HCT116 (cell line): ENCODE measurements at regions not wholly inside any gene's neighbourhood (a gene's known extent, or its start where the extent isn't known, plus 50 kb on each side); places are given as distances from the start of the nearest gene placed in this dataset.

Experiments
- CTCF ChIP-seq, 3 experiments: fragments of 200-600 bp in 1 of 3; sonication (generic) in 1 of 3; IDR thresholded peaks in 2 of 3; conservative IDR thresholded peaks in 1 of 3; 2 replicates each; pipeline ENCODE4 v1.5.1; 2012 to 2017; ENCODE audit warnings: low read depth in 2 of 3, low read length in 2 of 3, antibody characterized with exemption in 1 of 3, borderline replicate concordance in 1 of 3, control low read depth in 1 of 3, mild to moderate bottlenecking in 1 of 3, mixed read lengths in 1 of 3, mixed run types in 1 of 3, moderate library complexity in 1 of 3; ENCODE audit not compliant: insufficient read depth in 1 of 3
- MAX ChIP-seq: IDR thresholded peaks from 2 replicates; pipeline ENCODE4 v1.6.1; 2012
- RAD21 ChIP-seq: IDR thresholded peaks from 2 replicates; pipeline ENCODE4 v1.6.1; 2012; ENCODE audit warnings: low read depth, mild to moderate bottlenecking
- SIN3A ChIP-seq: IDR thresholded peaks from 2 replicates; pipeline ENCODE4 v1.6.1; 2012; ENCODE audit warnings: low read depth
- TCF7L2 ChIP-seq: IDR thresholded peaks from 2 replicates; pipeline ENCODE4 v1.7.0; 2011; ENCODE audit warnings: borderline replicate concordance, inconsistent platforms; ENCODE audit not compliant: insufficient read depth, insufficient read length; ENCODE audit errors: extremely low read depth
- YY1 ChIP-seq: IDR thresholded peaks from 2 replicates; pipeline ENCODE4 v1.6.1; 2011; ENCODE audit warnings: low read length, low read depth, moderate library complexity, mild to moderate bottlenecking; ENCODE audit not compliant: insufficient replicate concordance; ENCODE audit errors: extremely low read depth
- TF ChIP-seq, protein P1 (sequence below): IDR thresholded peaks from 2 replicates; pipeline ENCODE4 v1.6.1; 2011; ENCODE audit warnings: mild to moderate bottlenecking, low read length, moderate library complexity; ENCODE audit not compliant: insufficient replicate concordance; ENCODE audit errors: extremely low read depth

DNA sequence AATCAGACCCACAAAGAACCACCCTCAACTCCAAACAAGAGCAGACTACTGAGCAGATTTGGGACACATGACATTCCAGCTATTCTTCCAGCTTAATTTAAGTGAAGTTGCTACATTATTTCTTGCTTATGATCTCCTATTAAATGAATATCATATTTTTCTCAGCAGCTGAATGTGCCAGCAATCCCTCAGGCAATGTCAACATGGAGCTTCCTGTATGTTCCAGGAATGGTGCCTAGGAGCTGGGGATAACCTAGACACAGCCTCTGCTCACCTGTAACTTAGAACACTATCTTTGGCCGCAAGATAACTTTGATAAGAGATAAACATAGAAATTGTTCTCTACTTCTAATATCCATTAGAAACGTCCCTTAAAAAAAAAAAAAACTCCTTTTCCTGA, 274.4 kb upstream of the RASGEF1B start:
- TF ChIP-seq SIN3A = no peak
- TF ChIP-seq CTCF (IDR thresholded peaks at IDR 0.05 in 2 of 3, conservative IDR thresholded peaks at IDR 0.05 in 1 of 3; ENCODE audit: borderline replicate concordance in 1 of 3, insufficient read depth in 1 of 3, low read depth in 2 of 3, low read length in 2 of 3) = no peak
- TF ChIP-seq, protein P1, sequence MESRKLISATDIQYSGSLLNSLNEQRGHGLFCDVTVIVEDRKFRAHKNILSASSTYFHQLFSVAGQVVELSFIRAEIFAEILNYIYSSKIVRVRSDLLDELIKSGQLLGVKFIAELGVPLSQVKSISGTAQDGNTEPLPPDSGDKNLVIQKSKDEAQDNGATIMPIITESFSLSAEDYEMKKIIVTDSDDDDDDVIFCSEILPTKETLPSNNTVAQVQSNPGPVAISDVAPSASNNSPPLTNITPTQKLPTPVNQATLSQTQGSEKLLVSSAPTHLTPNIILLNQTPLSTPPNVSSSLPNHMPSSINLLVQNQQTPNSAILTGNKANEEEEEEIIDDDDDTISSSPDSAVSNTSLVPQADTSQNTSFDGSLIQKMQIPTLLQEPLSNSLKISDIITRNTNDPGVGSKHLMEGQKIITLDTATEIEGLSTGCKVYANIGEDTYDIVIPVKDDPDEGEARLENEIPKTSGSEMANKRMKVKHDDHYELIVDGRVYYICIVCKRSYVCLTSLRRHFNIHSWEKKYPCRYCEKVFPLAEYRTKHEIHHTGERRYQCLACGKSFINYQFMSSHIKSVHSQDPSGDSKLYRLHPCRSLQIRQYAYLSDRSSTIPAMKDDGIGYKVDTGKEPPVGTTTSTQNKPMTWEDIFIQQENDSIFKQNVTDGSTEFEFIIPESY = no peak
- no peak for TF ChIP-seq TCF7L2
- no peak for TF ChIP-seq MAX
- TF ChIP-seq YY1 = no peak
- no peak for TF ChIP-seq RAD21
